T-cell (primary cell): ENCODE measurements at regions not wholly inside any gene's neighbourhood (a gene's known extent, or its start where the extent isn't known, plus 50 kb on each side); places are given as distances from the start of the nearest gene placed in this dataset.

ENCODE experiments used
- ATAC-seq, 4 experiments: fragments of 200-7000 bp in 3 of 4; fragments of 150-1000 bp in 1 of 4; cut with Tn5 transposase; replicated peaks in 1 of 4; 1 replicate in 3 of 4; 2 replicates in 1 of 4; pipeline ENCODE4 v1.10.0; 2021; ENCODE audit warnings: moderate library complexity in 3 of 4, mild to moderate bottlenecking in 2 of 4, moderate number of reproducible peaks in 1 of 4
- CTCF ChIA-PET, 2 donors: fragments of 300-600 bp; sonication (Branson Sonifier 250); formaldehyde crosslinking; loops; one replicate each; lab custom pipeline; 2022; ENCODE audit warnings: antibody characterized with exemption in 2 of 2; lab: Charles Lee
- POLR2A ChIA-PET, 2 donors: fragments of 300-600 bp; sonication (Branson Sonifier 250); formaldehyde crosslinking; loops; one replicate each; lab custom pipeline; 2022; ENCODE audit warnings: antibody characterized with exemption in 2 of 2; lab: Charles Lee
- DNase-seq, 35 experiments: peaks; one replicate each; pipeline versions ENCODE4 v3.0.0 to v3.0.0-alpha.2; 2013 to 2023
- H3K27ac ChIP-seq: one replicate; pipeline ENCODE4 v1.5.1; 2013; ENCODE audit warnings: low read length
- H3K27me3 ChIP-seq, 2 experiments: replicated peaks in 1 of 2; 1 replicate in 1 of 2; 2 replicates in 1 of 2; pipeline versions ENCODE4 v1.6.1 to v1.7.0; 2013; ENCODE audit warnings: low read length in 1 of 2, mixed read lengths in 1 of 2; ENCODE audit not compliant: control insufficient read depth in 2 of 2, insufficient read depth in 2 of 2; ENCODE audit errors: extremely low read depth in 1 of 2
- H3K36me3 ChIP-seq, 2 donors: 1 replicate in 1 of 2; 2 replicates in 1 of 2; pipeline versions ENCODE4 v1.6.1 to v1.7.0; 2013; ENCODE audit warnings: low read length in 1 of 2; ENCODE audit not compliant: control insufficient read depth in 2 of 2, insufficient read depth in 1 of 2; ENCODE audit errors: extremely low read depth in 1 of 2
- H3K4me1 ChIP-seq, 2 experiments: 1 replicate in 1 of 2; 2 replicates in 1 of 2; pipeline versions ENCODE4 v1.6.1 to v1.7.0; 2013; ENCODE audit warnings: low read length in 2 of 2, mixed read lengths in 1 of 2; ENCODE audit not compliant: insufficient read depth in 2 of 2, control insufficient read depth in 1 of 2; ENCODE audit errors: extremely low read depth in 1 of 2
- H3K4me3 ChIP-seq, 2 donors: 1 replicate in 1 of 2; 2 replicates in 1 of 2; pipeline versions ENCODE4 v1.5.1 to v1.7.0; 2013; ENCODE audit warnings: mild to moderate bottlenecking in 2 of 2, low read length in 1 of 2, moderate library complexity in 1 of 2; ENCODE audit not compliant: control insufficient read depth in 1 of 2; ENCODE audit errors: extremely low read depth in 1 of 2
- H3K9me3 ChIP-seq: 2 replicates; pipeline ENCODE4 v1.7.0; 2013
- H3K27ac Mint-ChIP-seq, 2 donors: one replicate each; pipeline ENCODE4 v1.8.0; 2020 to 2021; ENCODE audit warnings: mild to moderate bottlenecking in 2 of 2, mixed read lengths in 2 of 2
- H3K27me3 Mint-ChIP-seq, 2 donors: one replicate each; pipeline ENCODE4 v1.8.0; 2021 to 2022; ENCODE audit warnings: mixed read lengths in 2 of 2
- H3K36me3 Mint-ChIP-seq: one replicate; pipeline ENCODE4 v1.8.0; 2021; ENCODE audit warnings: mixed read lengths
- H3K4me1 Mint-ChIP-seq, 3 donors: one replicate each; pipeline ENCODE4 v1.8.0; 2020 to 2022; ENCODE audit warnings: mixed read lengths in 3 of 3, mild to moderate bottlenecking in 1 of 3
- H3K4me3 Mint-ChIP-seq, 3 donors: one replicate each; pipeline ENCODE4 v1.8.0; 2020 to 2022; ENCODE audit warnings: mild to moderate bottlenecking in 3 of 3, mixed read lengths in 3 of 3, moderate library complexity in 3 of 3
- H3K9me3 Mint-ChIP-seq, 3 donors: one replicate each; pipeline ENCODE4 v1.8.0; 2020 to 2022; ENCODE audit warnings: mixed read lengths in 3 of 3
- WGBS: methylation state at CpG from one replicate; pipeline ENCODE4 v1.1.5; 2013; ENCODE audit warnings: missing lambda C conversion rate; ENCODE audit not compliant: insufficient coverage; 5-methylcytosine and 5-hydroxymethylcytosine counted together

- Mint-ChIP-seq H3K27ac (no peak overlapping the region), H3K4me1 (no peaks in the 10 kb centered on the region), H3K36me3 (no peaks in the 10 kb centered on the region), H3K9me3 (peaks cover 4 to 15% (median 7%) of the 10 kb centered on the region in 3 donors), H3K4me3 (no peak overlapping the region), H3K27me3 (peaks cover 3 to 13% of the 10 kb centered on the region in 2 donors)
- Histone ChIP-seq H3K9me3 (no peaks in the 10 kb centered on the region), H3K27me3 (no peaks in the 10 kb centered on the region), H3K4me3 (no peak overlapping the region), H3K4me1 (no peaks in the 10 kb centered on the region), H3K27ac (no peak overlapping the region), H3K36me3 (no peaks in the 10 kb centered on the region)
- ATAC-seq (no peak), DNase-seq (no peak)
- CTCF ChIA-PET, result no interaction called here
- WGBS, result 87% methylated on average over 6 of the region's 6 CpGs
- POLR2A ChIA-PET, result no interaction called here
Observed at GRCh38 chr4:110702326-110702725, 79.4 kb upstream of the PITX2 start.

DNA sequence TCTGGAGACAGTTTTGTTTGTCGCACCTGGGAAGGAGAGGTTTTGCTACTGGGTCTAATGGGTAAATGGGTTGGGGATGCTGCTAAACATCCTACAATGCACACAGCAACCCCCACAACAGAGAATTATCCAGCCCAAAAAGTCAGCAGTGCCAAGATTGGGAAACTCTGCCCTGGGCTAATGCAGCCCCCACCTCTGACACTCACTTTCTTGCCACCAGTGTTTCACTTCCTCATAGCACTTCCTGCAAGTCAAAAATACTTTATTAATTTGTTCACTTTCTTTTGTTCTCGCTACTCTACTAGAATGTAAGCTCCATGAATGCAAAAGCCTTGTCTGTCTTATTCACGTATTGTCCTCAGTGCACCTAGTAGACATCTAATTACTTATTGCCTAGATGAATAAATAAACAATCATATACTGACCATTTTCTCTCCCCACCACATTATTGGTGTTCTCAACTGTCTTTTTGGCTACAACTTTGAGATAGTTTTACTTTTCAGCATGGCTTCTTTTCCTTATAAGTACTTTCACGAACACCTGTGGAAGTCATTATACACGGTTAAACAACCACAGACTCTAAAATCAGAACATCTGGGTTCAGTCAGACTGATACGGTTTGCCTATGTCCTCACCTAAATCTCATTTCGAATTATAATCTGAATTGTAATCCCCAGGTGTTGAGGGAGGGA lies 82.0 kb upstream of the PITX2 start:
- POLR2A ChIA-PET, result no interaction called here
- ATAC-seq, result no peak
- H3K4me3 Mint-ChIP-seq, result no peak overlapping the region
- no peak for DNase-seq
- WGBS, result 50% methylated on average over 2 of the region's 7 CpGs
- Histone ChIP-seq H3K4me1 (no peaks in the 10 kb centered on the region), H3K4me3 (no peak overlapping the region), H3K9me3 (no peaks in the 10 kb centered on the region), H3K36me3 (no peaks in the 10 kb centered on the region), H3K27ac (no peak overlapping the region), H3K27me3 (no peaks in the 10 kb centered on the region)
- CTCF ChIA-PET, result no interaction called here
- H3K9me3 Mint-ChIP-seq, result peaks cover 3 to 12% (median 4%) of the 10 kb centered on the region in 3 donors
- H3K36me3 Mint-ChIP-seq, result no peaks in the 10 kb centered on the region
- no peaks in the 10 kb centered on the region for H3K4me1 Mint-ChIP-seq
- peaks cover 3 to 13% of the 10 kb centered on the region in 2 donors for H3K27me3 Mint-ChIP-seq
- H3K27ac Mint-ChIP-seq, result no peak overlapping the region

DNA sequence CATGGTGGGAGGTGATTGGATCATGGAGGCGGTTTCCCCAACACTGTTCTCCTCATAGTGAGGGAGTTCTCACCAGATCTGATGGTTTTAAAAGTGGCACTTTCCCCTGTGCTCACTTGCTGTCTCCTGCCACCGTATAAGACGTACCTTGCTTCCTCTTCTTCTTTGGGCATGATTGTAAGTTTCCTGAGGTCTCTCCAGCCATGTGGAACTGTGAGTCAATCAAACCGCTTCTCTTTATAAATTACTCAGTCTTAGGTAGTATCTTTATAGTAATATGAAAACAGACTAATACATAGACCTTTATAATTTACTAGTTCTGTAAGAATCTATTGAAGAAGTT lies 82.5 kb upstream of the PITX2 start:
- H3K36me3 ChIP-seq, result no peaks in the 10 kb centered on the region
- H3K27ac ChIP-seq, result no peak overlapping the region
- WGBS, result no CpG with 5 or more reads among the region's 4 CpGs
- no peaks in the 10 kb centered on the region for H3K27me3 ChIP-seq
- Mint-ChIP-seq H3K27me3 (peaks cover 3 to 13% of the 10 kb centered on the region in 2 donors), H3K4me1 (no peaks in the 10 kb centered on the region), H3K4me3 (no peak overlapping the region), H3K36me3 (no peaks in the 10 kb centered on the region), H3K27ac (no peak overlapping the region), H3K9me3 (peaks cover 3 to 12% (median 4%) of the 10 kb centered on the region in 3 donors)
- DNase-seq, result no peak
- H3K4me1 ChIP-seq, result no peaks in the 10 kb centered on the region
- POLR2A ChIA-PET, result no interaction called here
- CTCF ChIA-PET, result no interaction called here
- ATAC-seq, result no peak
- no peaks in the 10 kb centered on the region for H3K9me3 ChIP-seq
- H3K4me3 ChIP-seq, result no peak overlapping the region

DNA sequence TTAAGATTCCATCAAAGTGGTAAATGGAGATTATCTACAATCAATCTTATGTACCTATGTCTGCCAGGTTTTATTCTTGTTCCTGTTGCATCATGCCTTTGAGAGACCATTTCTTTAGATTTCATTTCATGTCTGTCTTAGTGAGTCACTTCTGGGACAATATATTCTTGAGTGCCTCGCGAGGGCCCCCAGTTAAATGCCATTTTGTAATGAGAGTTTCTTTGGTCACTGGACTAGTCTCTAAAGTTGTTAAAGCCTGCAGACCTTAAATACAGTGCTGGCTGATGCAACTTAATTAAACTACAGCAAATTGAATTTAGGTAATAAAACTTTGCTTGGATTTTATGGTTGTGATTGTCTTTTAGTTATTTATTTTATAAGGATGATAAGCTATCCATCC lies 87.2 kb upstream of the PITX2 start:
- Mint-ChIP-seq H3K36me3 (no peaks in the 10 kb centered on the region), H3K4me3 (no peak overlapping the region), H3K27me3 (peaks cover 0 to 6% of the 10 kb centered on the region in 2 donors), H3K9me3 (peaks cover 0 to 4% (median 2%) of the 10 kb centered on the region in 3 donors), H3K4me1 (no peaks in the 10 kb centered on the region), H3K27ac (no peak overlapping the region)
- Histone ChIP-seq H3K4me3 (no peak overlapping the region), H3K9me3 (no peaks in the 10 kb centered on the region), H3K27me3 (no peaks in the 10 kb centered on the region), H3K4me1 (no peaks in the 10 kb centered on the region), H3K27ac (no peak overlapping the region), H3K36me3 (no peaks in the 10 kb centered on the region)
- no CpG with 5 or more reads among the region's 2 CpGs for WGBS
- DNase-seq, result no peak
- ChIA-PET CTCF (no interaction called here), POLR2A (no interaction called here)
- ATAC-seq, result no peak

GRCh38 chr4:110712486-110712885 lies 89.6 kb upstream of the PITX2 start:
- Mint-ChIP-seq H3K36me3 (no peaks in the 10 kb centered on the region), H3K4me3 (no peak overlapping the region), H3K27ac (no peak overlapping the region), H3K9me3 (peaks cover 0 to 1% (median 0%) of the 10 kb centered on the region in 3 donors), H3K27me3 (peaks cover 0 to 4% of the 10 kb centered on the region in 2 donors), H3K4me1 (no peaks in the 10 kb centered on the region)
- POLR2A ChIA-PET, result no interaction called here
- WGBS, result no CpG with 5 or more reads among the region's 3 CpGs
- Histone ChIP-seq H3K9me3 (no peaks in the 10 kb centered on the region), H3K27me3 (no peaks in the 10 kb centered on the region), H3K4me3 (no peak overlapping the region), H3K4me1 (no peaks in the 10 kb centered on the region), H3K36me3 (no peaks in the 10 kb centered on the region), H3K27ac (no peak overlapping the region)
- DNase-seq (no peak), ATAC-seq (no peak)
- CTCF ChIA-PET, result no interaction called here

- H3K4me1 Mint-ChIP-seq, result no peaks in the 10 kb centered on the region
- no peak overlapping the region for H3K4me3 Mint-ChIP-seq
- no CpG with 5 or more reads among the region's 3 CpGs for WGBS
- H3K36me3 Mint-ChIP-seq, result no peaks in the 10 kb centered on the region
- Histone ChIP-seq H3K4me3 (no peak overlapping the region), H3K27me3 (no peaks in the 10 kb centered on the region), H3K9me3 (no peaks in the 10 kb centered on the region), H3K36me3 (no peaks in the 10 kb centered on the region), H3K27ac (no peak overlapping the region), H3K4me1 (no peaks in the 10 kb centered on the region)
- peaks cover 0 to 3% of the 10 kb centered on the region in 2 donors for H3K27me3 Mint-ChIP-seq
- CTCF ChIA-PET, result interaction anchor here in 1 of 2 donors (0.6 kb wide), 1 partner anchor 195 kb away, joined by 4 read pairs; no protein-coding TSS in a partner anchor
- DNase-seq (no peak), ATAC-seq (no peak)
- H3K27ac Mint-ChIP-seq, result no peak overlapping the region
- POLR2A ChIA-PET, result interaction anchor here in 1 of 2 donors (0.6 kb wide), 1 partner anchor 755 kb away, joined by 4 read pairs; no protein-coding TSS in a partner anchor
- peaks cover 0 to 7% (median 2%) of the 10 kb centered on the region in 3 donors for H3K9me3 Mint-ChIP-seq
Observed at GRCh38 chr4:110730318-110730717, 107.4 kb upstream of the PITX2 start.
